Astrocyte (in vitro differentiated cells and primary cell): ENCODE measurements at regions not wholly inside any gene's neighbourhood (a gene's known extent, or its start where the extent isn't known, plus 50 kb on each side); places are given as distances from the start of the nearest gene placed in this dataset.

Source experiments
- EZH2 ChIP-seq: IDR thresholded peaks from 2 replicates; pipeline ENCODE4 v1.6.1; 2012; ENCODE audit warnings: mild to moderate bottlenecking, low read length, inconsistent platforms; ENCODE audit not compliant: insufficient read depth
- TF ChIP-seq, protein P1 (sequence below): IDR thresholded peaks from 2 replicates; pipeline ENCODE4 v1.5.1; 2011; ENCODE audit warnings: low read depth, mild to moderate bottlenecking, inconsistent platforms, low read length, moderate library complexity; ENCODE audit not compliant: insufficient read depth

DNA sequence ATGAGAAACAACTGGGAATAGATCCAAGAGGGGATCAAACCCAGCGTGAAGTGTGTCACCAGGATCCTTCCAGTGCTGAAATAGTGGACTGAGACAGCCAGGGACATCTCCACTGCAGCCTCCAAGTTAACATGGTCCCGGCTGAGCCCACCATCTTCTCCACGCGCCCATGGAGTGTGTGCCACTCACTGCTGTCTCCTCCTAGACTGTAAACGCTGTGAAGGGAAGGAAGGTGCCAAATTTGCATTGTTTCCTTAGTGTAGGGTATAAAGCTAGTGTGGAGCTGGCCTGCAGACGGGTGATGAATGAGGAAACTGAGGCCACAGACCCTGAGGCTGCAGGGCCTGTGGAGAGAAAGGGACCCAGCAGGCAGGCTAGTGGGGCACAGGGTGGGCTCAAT, 183.6 kb downstream of the FOXD2 start:
- TF ChIP-seq, protein P1, sequence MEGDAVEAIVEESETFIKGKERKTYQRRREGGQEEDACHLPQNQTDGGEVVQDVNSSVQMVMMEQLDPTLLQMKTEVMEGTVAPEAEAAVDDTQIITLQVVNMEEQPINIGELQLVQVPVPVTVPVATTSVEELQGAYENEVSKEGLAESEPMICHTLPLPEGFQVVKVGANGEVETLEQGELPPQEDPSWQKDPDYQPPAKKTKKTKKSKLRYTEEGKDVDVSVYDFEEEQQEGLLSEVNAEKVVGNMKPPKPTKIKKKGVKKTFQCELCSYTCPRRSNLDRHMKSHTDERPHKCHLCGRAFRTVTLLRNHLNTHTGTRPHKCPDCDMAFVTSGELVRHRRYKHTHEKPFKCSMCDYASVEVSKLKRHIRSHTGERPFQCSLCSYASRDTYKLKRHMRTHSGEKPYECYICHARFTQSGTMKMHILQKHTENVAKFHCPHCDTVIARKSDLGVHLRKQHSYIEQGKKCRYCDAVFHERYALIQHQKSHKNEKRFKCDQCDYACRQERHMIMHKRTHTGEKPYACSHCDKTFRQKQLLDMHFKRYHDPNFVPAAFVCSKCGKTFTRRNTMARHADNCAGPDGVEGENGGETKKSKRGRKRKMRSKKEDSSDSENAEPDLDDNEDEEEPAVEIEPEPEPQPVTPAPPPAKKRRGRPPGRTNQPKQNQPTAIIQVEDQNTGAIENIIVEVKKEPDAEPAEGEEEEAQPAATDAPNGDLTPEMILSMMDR: no peak
- TF ChIP-seq EZH2: no peak
